ENCODE measurements at regions not wholly inside any gene's neighbourhood (a gene's known extent, or its start where the extent isn't known, plus 50 kb on each side); places are given as distances from the start of the nearest gene placed in this dataset.

- TF ChIP-seq CTCF (conservative IDR thresholded peaks at IDR 0.05) = no peak
- TF ChIP-seq ZFX (IDR thresholded peaks at IDR 0.05) = no peak
- H3K27ac ChIP-seq = no peak overlapping the region
Measured at GRCh38 chr21:15363921-15364320, 299.1 kb upstream of the NRIP1 start.

GRCh38 chr21:15365751-15366392 lies 301.1 kb upstream of the NRIP1 start:
- TF ChIP-seq ZFX (IDR thresholded peaks at IDR 0.05) (no peak), CTCF (conservative IDR thresholded peaks at IDR 0.05) (no peak)

GRCh38 chr21:15366555-15366954 lies 301.8 kb upstream of the NRIP1 start:
- TF ChIP-seq ZFX (IDR thresholded peaks at IDR 0.05) = no peak
- TF ChIP-seq CTCF (conservative IDR thresholded peaks at IDR 0.05) = no peak
- H3K27ac ChIP-seq = no peak overlapping the region

More at GRCh38 chr21:15365751-15366392, 301.1 kb upstream of the NRIP1 start:
- no peak overlapping the region for H3K27ac ChIP-seq

GRCh38 chr21:15367061-15367626 lies 302.3 kb upstream of the NRIP1 start:
- TF ChIP-seq ZFX (IDR thresholded peaks at IDR 0.05) (no peak), CTCF (conservative IDR thresholded peaks at IDR 0.05) (no peak)
- no peak overlapping the region for H3K27ac ChIP-seq

GRCh38 chr21:15370462-15370975 lies 305.7 kb upstream of the NRIP1 start:
- TF ChIP-seq ZFX (IDR thresholded peaks at IDR 0.05) (no peak), CTCF (conservative IDR thresholded peaks at IDR 0.05) (no peak)
- no peak overlapping the region for H3K27ac ChIP-seq

GRCh38 chr21:15373941-15374340 lies 309.1 kb upstream of the NRIP1 start:
- TF ChIP-seq CTCF (conservative IDR thresholded peaks at IDR 0.05) = no peak
- no peak for TF ChIP-seq ZFX (IDR thresholded peaks at IDR 0.05)
- H3K27ac ChIP-seq = no peak overlapping the region

GRCh38 chr21:15379776-15380175 lies 315.0 kb upstream of the NRIP1 start:
- TF ChIP-seq CTCF (conservative IDR thresholded peaks at IDR 0.05) (no peak), ZFX (IDR thresholded peaks at IDR 0.05) (no peak)
- H3K27ac ChIP-seq = no peak overlapping the region

Measured in C4-2B (cell line).